GM12864 (cell line): ENCODE measurements at regions not wholly inside any gene's neighbourhood (a gene's known extent, or its start where the extent isn't known, plus 50 kb on each side); places are given as distances from the start of the nearest gene placed in this dataset.

Experiments
- DNase-seq: peaks from one replicate; pipeline ENCODE4 v3.0.0-alpha.2; 2011; ENCODE audit warnings: low read depth
- H3K4me3 ChIP-seq: 2 replicates; pipeline ENCODE4 v1.5.1; 2011; ENCODE audit warnings: mild to moderate bottlenecking, low read depth, low read length, control low read depth
- TF ChIP-seq, protein P1 (sequence below): IDR thresholded peaks from 2 replicates; pipeline ENCODE4 v1.5.1; 2011; ENCODE audit warnings: low read depth, mild to moderate bottlenecking, moderate library complexity, low read length, control low read depth, inconsistent platforms; ENCODE audit errors: missing control alignments

- TF ChIP-seq, protein P1, sequence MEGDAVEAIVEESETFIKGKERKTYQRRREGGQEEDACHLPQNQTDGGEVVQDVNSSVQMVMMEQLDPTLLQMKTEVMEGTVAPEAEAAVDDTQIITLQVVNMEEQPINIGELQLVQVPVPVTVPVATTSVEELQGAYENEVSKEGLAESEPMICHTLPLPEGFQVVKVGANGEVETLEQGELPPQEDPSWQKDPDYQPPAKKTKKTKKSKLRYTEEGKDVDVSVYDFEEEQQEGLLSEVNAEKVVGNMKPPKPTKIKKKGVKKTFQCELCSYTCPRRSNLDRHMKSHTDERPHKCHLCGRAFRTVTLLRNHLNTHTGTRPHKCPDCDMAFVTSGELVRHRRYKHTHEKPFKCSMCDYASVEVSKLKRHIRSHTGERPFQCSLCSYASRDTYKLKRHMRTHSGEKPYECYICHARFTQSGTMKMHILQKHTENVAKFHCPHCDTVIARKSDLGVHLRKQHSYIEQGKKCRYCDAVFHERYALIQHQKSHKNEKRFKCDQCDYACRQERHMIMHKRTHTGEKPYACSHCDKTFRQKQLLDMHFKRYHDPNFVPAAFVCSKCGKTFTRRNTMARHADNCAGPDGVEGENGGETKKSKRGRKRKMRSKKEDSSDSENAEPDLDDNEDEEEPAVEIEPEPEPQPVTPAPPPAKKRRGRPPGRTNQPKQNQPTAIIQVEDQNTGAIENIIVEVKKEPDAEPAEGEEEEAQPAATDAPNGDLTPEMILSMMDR: no peak
- no peak for DNase-seq
- H3K4me3 ChIP-seq: no peak overlapping the region
These were observed 271.0 kb upstream of the HS6ST1 start for GRCh38 chr2:128589681-128590080.

DNA sequence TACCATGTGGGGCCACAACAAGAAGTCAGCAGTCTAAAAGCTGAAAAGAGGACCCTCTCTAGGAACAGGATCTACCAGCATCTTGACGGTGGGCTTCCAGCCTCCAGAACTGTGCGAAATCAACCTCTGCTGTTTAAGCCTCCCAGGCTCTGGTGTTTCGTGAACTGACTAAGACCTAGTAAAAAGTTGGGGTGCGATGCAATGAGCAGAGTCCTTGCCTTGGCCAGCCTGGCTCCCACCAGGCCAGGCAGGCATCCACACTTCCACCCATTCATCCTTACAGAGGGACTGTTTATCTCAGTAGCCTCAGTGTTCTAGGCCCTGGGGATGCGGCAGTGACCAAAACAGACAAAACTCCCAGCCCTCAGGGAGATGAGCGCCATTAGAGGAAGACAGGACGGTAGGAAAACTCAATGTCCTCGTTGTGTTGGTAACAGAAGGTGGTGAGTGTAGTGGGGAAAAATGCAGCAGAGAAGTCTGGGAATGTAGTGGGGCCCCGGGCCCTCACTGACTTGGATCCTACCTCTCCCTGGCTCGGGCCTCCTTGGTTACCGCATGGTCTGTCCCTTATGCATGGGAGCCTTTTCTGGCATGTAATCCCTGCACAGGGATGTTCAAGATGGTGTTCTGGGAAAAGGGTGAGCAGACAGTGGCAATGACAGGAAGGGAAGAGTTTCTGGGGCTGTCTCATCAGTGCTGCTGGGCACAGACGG is 271.8 kb upstream of the HS6ST1 start:
- no peak overlapping the region for H3K4me3 ChIP-seq
- DNase-seq: no peak

DNA sequence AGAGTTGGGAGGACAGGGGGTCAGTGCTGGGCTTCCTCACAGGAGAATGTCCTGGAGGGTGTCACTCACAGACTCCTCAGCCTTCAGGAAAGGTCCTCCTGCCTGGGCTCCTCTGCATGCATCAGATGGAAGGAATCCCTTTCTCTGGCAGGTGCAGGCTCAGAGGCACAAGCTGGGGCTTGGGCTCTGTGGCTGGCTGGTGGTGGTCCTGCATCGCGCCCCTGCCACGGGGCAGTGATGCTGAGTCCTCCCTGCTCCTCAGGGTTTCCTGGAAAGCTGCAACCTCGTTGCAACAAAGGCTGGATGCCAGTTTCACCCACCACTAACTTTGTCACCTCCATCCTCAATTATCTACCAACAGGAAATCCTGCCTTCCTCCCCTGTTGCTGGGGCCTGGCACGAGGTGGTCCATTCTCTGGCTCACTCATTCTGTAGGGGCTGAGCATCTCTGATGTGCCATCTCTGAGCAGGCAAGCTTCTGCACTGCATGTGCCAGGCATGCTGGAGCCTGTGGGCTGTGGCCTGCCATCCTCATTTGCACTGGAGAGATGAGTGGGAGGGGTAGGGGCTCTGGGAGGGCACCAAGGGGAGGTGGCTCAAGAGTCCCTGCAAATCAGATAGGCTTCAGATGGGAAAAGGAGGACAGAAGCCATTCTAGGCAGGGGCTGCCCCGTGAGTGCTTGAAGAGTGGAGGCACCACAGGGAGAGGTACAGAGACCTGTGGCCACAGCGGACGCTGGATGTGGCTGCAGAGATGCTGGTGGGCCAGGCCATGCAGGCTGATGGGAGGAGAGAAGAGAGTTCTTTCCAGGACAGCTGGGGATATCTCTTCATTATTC is 272.6 kb upstream of the HS6ST1 start:
- TF ChIP-seq, protein P1: no peak
- DNase-seq: no peak
- H3K4me3 ChIP-seq: no peak overlapping the region

More for the DNA sequence above, 271.8 kb upstream of the HS6ST1 start:
- TF ChIP-seq, protein P1: no peak

DNA sequence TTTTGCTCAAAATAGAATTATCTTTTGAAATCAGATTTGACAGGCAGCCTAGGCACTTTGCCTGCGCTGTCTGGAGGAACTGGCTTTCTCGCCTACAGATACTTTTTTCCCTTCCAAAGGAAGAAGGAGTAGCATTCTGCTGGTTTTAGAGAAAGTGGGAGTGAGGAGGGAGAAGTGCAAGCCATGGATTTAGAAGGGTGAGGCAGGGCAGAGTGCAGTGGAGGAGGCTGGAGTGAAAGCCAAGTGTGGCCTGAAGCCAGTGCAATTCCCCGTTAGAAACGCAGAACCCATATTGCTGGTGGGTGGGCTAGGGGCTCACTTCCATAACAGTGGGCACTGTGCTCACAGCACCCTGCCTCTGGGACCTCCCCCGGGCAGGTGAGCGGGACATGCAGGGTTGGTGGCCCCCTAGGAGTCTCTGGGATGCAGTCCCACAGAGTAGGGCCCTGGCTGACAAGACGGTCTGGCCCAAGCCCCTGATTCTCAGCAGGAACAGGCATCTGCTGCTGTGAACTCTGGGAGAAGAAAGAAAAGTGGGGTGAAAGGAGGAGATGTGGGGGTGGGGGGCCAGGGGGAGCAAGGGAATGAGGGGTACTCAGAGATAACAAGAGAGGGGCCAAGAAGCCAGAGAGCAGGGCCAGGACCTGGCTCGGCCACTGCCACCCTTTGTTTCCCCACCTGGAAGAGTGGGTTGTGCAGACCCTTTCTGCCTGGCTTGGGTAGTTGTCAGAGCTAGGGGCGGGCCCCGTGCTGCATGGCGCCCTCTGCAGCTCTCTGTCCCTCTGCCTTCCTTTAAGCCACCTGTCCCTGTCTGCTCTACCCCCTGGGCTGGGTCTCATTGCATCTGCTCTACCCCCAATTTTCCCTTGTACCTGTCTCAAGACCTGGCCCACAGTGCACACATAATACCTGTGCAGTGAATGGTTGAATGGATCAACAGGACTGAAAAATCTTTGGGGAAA is 273.5 kb upstream of the HS6ST1 start:
- H3K4me3 ChIP-seq: no peak overlapping the region
- DNase-seq: no peak
- TF ChIP-seq, protein P1: no peak

GRCh38 chr2:128593518-128593878 is 274.8 kb upstream of the HS6ST1 start:
- DNase-seq: no peak
- TF ChIP-seq, protein P1: no peak
- no peak overlapping the region for H3K4me3 ChIP-seq

DNA sequence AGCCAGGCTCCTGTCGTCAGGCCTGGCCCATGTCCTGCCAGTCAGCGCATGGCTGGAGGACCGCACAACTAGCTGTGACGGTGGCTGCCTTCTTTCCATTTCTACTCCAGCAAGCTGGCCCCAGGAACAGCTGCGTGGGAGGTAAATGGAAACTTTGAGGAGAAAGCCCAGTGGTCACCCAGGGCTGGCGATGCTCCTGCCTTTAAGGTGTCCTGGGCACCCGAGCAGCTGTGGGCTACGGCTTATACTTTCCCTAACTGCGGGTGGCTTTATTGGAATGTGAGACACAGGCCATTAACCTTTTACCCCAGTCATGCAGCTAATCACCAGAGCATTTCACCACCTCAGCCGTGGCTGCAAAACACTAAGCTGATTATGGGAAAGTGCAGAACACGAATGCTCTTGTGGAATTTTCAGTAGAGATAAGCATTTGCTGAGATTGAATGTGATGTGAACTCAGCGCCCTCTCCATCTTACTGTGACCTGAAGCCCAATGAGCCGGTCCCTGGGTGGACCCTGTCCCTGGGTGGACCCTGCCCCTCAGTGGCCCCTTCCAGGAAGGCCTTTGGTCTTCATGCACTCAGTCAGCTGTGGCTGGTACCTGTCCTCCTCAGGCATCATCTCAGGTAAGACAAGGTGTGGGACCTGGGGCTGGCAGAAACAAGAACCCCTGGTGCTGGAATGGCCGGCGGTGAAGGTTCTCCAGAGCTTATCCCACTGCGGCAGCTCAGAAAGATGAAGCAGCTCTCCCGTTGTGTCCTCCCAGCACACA is 275.4 kb upstream of the HS6ST1 start:
- TF ChIP-seq, protein P1: no peak
- DNase-seq: no peak
- H3K4me3 ChIP-seq: no peak overlapping the region
